RKO (cell line): ENCODE measurements at regions not wholly inside any gene's neighbourhood (a gene's known extent, or its start where the extent isn't known, plus 50 kb on each side); places are given as distances from the start of the nearest gene placed in this dataset.
"Not testable (repeated sequence)": the region's sequence is repeated elsewhere in the genome, so short reads cannot be mapped to it uniquely, and the experiment has no call there.

Experiments used
- DNase-seq: peaks from one replicate; pipeline ENCODE4 v3.0.0-alpha.2; 2016; ENCODE audit warnings: low spot score

DNA sequence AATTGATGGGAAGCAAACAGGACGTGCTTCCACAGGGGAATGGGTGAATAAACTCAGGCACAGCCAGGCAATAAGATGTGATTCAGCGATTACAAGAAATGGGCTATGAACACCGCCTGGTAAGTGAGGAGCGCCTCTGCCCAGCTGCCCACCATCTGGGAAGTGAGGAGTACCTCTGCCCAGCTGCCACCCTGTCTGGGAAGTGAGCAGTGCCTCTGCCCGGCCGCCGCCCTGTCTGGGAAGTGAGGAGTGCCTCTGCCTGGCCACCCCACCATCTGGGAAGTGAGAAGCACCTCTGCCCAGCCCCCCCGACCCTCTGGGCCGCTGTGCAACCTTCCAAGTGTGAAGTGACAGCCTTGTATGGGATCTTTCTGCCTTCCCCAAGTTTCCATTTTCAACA is 73.2 kb upstream of the PRR5 start:
- DNase-seq: no peak

- DNase-seq: no peak
These were observed 73.7 kb upstream of the PRR5 start for GRCh38 chr22:44628273-44628672.

DNA sequence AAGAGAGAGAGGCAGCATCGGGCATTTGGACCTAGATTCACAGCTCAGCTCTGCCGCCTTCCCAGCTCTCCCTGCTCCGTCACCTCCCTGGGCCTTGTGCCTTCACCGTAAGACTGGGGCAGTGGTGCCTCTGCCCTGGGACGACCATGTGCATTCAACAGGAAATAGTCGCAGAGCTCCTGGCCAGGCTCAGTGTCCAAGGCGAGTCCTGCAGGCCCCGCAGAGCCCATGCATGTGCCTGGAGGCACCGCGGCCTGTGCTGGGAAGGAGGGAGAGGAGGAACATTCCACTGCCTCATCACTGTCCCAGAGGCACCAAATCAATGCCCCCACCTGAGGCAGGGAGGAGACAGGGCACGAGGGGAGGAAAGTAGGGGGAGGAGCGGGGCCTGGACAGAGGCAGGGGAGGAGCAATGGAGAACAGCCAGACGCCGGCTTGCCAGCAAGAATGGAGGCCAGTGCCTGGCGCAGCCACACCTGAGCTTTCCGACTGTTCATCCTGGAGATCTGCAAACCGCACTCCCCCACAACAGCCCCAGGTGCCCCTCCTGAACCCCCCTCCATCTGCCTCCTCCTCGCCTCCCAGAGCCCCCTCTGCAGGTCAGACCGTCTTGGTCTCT is 74.4 kb upstream of the PRR5 start:
- DNase-seq: no peak

GRCh38 chr22:44625981-44626687 is 75.9 kb upstream of the PRR5 start:
- DNase-seq: peak; percentile 56

- no peak for DNase-seq
These were observed 76.6 kb upstream of the PRR5 start for GRCh38 chr22:44625421-44625760.

DNA sequence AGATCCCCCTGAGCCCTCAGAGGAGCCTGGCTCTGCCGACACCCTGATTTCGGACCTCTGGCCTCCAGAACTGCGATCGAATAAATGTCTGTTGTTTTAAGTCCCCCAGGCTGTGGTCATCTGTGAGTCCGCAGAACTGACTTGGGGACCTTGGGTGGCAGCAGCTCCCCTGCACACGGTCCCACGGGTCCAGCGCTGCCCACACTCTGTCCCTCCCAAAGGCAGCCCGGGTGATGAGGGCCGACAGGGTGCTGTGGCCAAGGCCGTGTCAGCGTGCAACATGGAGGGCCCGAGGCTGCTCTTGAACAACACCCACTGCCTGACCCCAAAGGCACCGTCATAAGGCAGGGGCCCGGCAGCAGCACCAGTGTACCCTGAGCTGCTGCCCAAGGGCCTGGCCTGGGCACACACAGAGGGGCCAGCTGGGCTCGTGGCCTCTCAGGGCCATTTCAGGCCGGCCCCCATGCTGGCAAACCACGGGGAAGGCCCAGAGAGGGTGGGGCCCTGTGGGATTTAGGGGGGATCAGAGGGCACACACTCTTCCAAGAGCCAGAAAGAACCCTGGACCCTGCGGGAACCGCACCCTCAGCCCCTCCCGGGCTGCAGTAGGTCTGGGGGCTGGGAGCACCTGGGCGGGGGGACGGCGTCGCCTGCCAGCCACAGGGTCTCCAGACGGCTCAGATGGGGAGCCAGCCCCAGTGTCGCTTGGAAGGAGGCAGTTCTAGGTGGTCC is 77.1 kb upstream of the PRR5 start:
- no peak for DNase-seq

GRCh38 chr22:44623771-44624510 is 78.1 kb upstream of the PRR5 start:
- DNase-seq: peak; percentile 14

GRCh38 chr22:44622679-44623078 is 79.3 kb upstream of the PRR5 start:
- DNase-seq: no peak

- DNase-seq: no peak
These were observed 79.9 kb upstream of the PRR5 start for GRCh38 chr22:44622147-44622427.

- DNase-seq: no peak
These were observed 80.4 kb upstream of the PRR5 start for GRCh38 chr22:44621401-44622146.

- DNase-seq: no peak
These were observed 81.2 kb upstream of the PRR5 start for GRCh38 chr22:44620841-44621257.

DNA sequence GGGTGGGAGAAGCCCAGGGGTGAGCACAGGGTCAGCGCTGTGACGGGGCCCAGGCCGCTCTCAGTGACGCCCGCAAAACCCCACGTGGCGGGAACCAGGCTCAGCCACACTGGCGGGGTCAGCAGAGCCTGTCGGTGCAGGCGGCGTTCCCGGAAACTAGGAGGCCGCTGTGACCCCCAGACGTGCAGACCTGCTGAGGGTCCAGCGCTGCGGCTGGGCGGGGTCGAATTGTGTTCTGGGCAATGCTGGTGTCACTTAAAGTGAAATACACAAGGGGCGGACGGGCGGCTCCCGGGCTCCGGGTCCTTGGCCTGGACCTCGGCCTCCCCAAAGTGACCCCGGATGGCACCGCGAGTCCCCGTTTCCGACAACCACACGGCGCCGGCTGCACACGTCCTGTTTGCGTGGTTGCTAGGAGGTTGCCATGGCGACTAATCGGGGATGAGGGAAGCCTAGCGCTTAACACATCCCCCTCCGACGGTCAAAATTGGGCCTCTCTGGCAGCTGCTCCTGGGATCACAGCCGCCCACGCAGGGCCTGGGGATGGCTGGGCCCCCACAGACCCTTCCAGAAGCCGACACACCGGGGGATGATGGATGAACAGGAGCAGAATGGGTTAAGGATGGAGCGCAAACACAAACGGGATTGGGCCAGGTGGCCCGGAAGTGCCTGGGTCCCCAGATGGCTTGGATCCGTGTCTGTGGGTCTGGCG is 81.7 kb upstream of the PRR5 start:
- DNase-seq: no peak

DNA sequence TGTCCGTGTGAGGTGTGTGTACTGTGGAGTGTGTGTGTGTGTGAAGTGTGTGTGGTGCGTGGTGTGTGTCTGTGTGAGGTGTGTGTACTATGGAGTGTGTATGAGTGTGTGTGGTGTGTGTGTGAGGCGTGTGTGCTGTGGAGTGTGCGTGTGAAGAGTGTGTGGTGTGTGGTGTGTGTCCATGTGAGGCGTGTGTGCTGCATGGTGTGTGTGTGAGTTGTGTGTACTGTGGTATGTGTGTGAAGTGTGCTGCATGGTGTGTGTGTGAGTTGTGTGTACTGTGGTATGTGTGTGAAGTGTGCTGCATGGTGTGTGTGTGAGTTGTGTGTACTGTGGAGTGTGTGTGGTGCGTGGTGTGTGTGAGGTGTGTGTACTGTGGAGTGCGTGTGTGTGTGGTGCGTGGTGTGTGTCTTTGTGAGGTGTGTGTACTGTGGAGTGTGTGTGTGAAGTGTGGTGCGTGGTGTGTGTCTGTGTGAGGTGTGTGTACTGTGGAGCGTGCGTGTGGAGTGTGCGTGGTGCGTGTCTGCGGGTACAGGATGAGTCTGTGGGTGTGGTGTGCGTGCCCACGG is 82.4 kb upstream of the PRR5 start:
- not testable (repeated sequence) for DNase-seq

DNA sequence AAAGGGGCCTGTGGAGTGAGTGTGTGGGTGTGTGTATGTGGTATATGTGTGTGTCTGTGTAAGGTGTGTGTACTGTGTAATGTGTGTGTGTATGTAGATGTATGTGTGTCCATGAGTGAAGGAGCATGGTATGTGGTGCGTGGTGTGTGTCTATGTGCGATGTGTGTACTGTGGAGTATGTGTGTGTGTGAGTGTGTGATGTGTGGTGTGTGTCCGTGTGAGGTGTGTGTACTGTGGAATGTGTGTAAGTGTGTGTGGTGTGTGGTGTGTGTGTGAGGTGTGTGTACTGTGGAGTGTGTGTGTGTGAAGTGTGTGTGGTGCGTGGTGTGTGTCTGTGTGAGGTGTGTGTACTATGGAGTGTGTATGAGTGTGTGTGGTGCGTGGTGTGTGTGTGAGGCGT is 83.1 kb upstream of the PRR5 start:
- DNase-seq: not testable (repeated sequence)

DNA sequence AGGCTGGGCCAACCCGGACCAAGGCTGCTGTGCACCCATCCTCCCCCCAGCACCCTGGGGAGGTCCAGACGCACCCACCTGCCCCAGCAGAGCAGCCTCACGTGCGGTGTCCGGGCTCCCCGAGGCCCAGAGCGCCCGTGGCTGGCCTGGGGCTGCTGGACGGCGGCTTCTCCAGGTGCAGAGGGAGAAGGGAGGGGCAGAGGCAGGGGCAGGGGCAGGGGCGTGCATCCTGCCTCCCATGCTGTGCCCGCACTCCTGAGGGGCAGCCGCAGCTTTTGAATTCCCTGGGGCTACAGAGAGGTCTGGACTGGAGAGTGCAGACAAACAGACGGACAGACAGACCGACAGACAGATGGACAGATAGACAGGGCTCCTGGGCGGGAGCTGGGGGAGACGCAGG is 83.6 kb upstream of the PRR5 start:
- no peak for DNase-seq

GRCh38 chr22:44617828-44618227 is 84.2 kb upstream of the PRR5 start:
- DNase-seq: no peak

GRCh38 chr22:44616882-44617655 is 84.9 kb upstream of the PRR5 start:
- DNase-seq: no peak

- DNase-seq: no peak
These were observed 85.5 kb upstream of the PRR5 start for GRCh38 chr22:44616461-44616860.

GRCh38 chr22:44615602-44616180 is 86.3 kb upstream of the PRR5 start:
- DNase-seq: no peak

DNA sequence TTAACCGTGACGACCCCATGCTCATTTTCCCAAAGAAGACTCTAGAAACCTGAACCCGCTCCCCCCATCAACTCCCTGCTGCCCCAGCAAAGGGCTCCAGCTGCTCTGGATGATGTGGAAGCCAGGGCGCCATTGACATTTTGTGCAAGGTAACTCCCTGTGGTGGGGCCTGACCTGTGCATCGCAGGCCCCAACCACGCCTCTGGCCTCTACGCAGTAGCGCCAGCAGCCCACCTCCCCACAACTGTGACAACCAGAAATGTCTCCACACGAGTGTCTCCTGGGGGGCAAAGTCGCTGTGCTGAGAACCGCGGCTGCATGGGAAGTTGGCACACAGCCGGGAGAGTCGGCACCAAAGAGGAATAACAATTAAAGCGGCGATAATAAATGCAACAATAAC is 86.9 kb upstream of the PRR5 start:
- no peak for DNase-seq
